WTC11 (cell line): ENCODE measurements at regions not wholly inside any gene's neighbourhood (a gene's known extent, or its start where the extent isn't known, plus 50 kb on each side); places are given as distances from the start of the nearest gene placed in this dataset.

ENCODE experiments used
- CREB1 ChIP-seq: sonication (generic); formaldehyde crosslinking; IDR thresholded peaks from 2 replicates; pipeline ENCODE4 v1.8.0; 2023; ENCODE audit warnings: mild to moderate bottlenecking, missing genetic modification reagents
- CTCF ChIP-seq: fragments of 200-600 bp; IDR thresholded peaks from 2 replicates; pipeline ENCODE4 v1.8.0; 2022; ENCODE audit warnings: antibody characterized with exemption
- JUN ChIP-seq: sonication (generic); formaldehyde crosslinking; IDR thresholded peaks from 2 replicates; pipeline ENCODE4 v1.8.0; 2023; ENCODE audit warnings: mild to moderate bottlenecking, missing genetic modification reagents
- MAX ChIP-seq: sonication (generic); formaldehyde crosslinking; IDR thresholded peaks from 2 replicates; pipeline ENCODE4 v1.8.0; 2022; ENCODE audit warnings: mild to moderate bottlenecking, missing genetic modification reagents
- NR3C1 ChIP-seq: sonication (generic); formaldehyde crosslinking; conservative IDR thresholded peaks from 2 replicates; pipeline ENCODE4 v1.8.1; 2023; ENCODE audit warnings: low read depth, mild to moderate bottlenecking, missing genetic modification reagents
- TEAD1 ChIP-seq: sonication (generic); formaldehyde crosslinking; IDR thresholded peaks from 2 replicates; pipeline ENCODE4 v1.8.0; 2022; ENCODE audit warnings: mild to moderate bottlenecking, missing genetic modification reagents
- TEAD4 ChIP-seq: sonication (generic); formaldehyde crosslinking; IDR thresholded peaks from 2 replicates; pipeline ENCODE4 v1.8.0; 2022; ENCODE audit warnings: mild to moderate bottlenecking, missing genetic modification reagents
- ZNF121 ChIP-seq: sonication (generic); formaldehyde crosslinking; IDR thresholded peaks from 2 replicates; pipeline ENCODE4 v1.8.0; 2023; ENCODE audit warnings: missing genetic modification reagents
- ZNF138 ChIP-seq: sonication (generic); formaldehyde crosslinking; conservative IDR thresholded peaks from 2 replicates; pipeline ENCODE4 v1.8.1; 2022; ENCODE audit warnings: mild to moderate bottlenecking, moderate library complexity, missing genetic modification reagents
- ZNF512 ChIP-seq: sonication (generic); formaldehyde crosslinking; IDR thresholded peaks from 2 replicates; pipeline ENCODE4 v1.8.1; 2022; ENCODE audit warnings: missing genetic modification reagents, borderline replicate concordance
- TF ChIP-seq, protein P1 (sequence below): sonication (generic); formaldehyde crosslinking; IDR thresholded peaks from 2 replicates; pipeline ENCODE4 v1.8.0; 2022; ENCODE audit warnings: mild to moderate bottlenecking, missing genetic modification reagents
- TF ChIP-seq, protein P2 (sequence below): sonication (generic); formaldehyde crosslinking; conservative IDR thresholded peaks from 2 replicates; pipeline ENCODE4 v1.8.1; 2023; ENCODE audit warnings: mild to moderate bottlenecking, low read depth, missing genetic modification reagents, moderate library complexity

- no peak for TF ChIP-seq ZNF138 (CRISPR knock-in tag)
- TF ChIP-seq JUN (CRISPR knock-in tag): no peak
- no peak for TF ChIP-seq CTCF
- no peak for TF ChIP-seq ZNF121
- TF ChIP-seq TEAD4 (CRISPR knock-in tag): no peak
- TF ChIP-seq TEAD1 (CRISPR knock-in tag): no peak
- no peak for TF ChIP-seq ZNF512 (CRISPR knock-in tag)
- TF ChIP-seq, protein P1, sequence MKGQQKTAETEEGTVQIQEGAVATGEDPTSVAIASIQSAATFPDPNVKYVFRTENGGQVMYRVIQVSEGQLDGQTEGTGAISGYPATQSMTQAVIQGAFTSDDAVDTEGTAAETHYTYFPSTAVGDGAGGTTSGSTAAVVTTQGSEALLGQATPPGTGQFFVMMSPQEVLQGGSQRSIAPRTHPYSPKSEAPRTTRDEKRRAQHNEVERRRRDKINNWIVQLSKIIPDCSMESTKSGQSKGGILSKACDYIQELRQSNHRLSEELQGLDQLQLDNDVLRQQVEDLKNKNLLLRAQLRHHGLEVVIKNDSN (CRISPR knock-in tag): no peak
- no peak for TF ChIP-seq NR3C1 (CRISPR knock-in tag)
- TF ChIP-seq CREB1: no peak
- no peak for TF ChIP-seq MAX (CRISPR knock-in tag)
- TF ChIP-seq, protein P2, sequence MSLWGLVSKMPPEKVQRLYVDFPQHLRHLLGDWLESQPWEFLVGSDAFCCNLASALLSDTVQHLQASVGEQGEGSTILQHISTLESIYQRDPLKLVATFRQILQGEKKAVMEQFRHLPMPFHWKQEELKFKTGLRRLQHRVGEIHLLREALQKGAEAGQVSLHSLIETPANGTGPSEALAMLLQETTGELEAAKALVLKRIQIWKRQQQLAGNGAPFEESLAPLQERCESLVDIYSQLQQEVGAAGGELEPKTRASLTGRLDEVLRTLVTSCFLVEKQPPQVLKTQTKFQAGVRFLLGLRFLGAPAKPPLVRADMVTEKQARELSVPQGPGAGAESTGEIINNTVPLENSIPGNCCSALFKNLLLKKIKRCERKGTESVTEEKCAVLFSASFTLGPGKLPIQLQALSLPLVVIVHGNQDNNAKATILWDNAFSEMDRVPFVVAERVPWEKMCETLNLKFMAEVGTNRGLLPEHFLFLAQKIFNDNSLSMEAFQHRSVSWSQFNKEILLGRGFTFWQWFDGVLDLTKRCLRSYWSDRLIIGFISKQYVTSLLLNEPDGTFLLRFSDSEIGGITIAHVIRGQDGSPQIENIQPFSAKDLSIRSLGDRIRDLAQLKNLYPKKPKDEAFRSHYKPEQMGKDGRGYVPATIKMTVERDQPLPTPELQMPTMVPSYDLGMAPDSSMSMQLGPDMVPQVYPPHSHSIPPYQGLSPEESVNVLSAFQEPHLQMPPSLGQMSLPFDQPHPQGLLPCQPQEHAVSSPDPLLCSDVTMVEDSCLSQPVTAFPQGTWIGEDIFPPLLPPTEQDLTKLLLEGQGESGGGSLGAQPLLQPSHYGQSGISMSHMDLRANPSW (CRISPR knock-in tag): no peak
Observed at GRCh38 chr20:7606941-7607340, 333.3 kb downstream of the HAO1 start.
